Astrocyte (in vitro differentiated cells and primary cell): ENCODE measurements at regions not wholly inside any gene's neighbourhood (a gene's known extent, or its start where the extent isn't known, plus 50 kb on each side); places are given as distances from the start of the nearest gene placed in this dataset.
A peak's percentile ranks its signal among the peaks of the same experiment; 100 is the strongest.

Experiments
- DNase-seq: peaks from one replicate; pipeline ENCODE4 v3.0.0-alpha.2; 2010; ENCODE audit warnings: low read depth
- FAIRE-seq: peaks from 2 replicates; lab custom pipeline; 2011; peaks lifted over from hg19 to GRCh38; lab: Jason Lieb, UNC
- H2AFZ ChIP-seq: 2 replicates; pipeline ENCODE4 v1.6.0; 2012; ENCODE audit warnings: low read depth, low read length, inconsistent platforms
- H3K27ac ChIP-seq: 2 replicates; pipeline ENCODE4 v1.5.1; 2011; ENCODE audit warnings: low read depth, low read length, inconsistent platforms
- H3K27me3 ChIP-seq: 2 replicates; pipeline ENCODE4 v1.6.0; 2011; ENCODE audit warnings: low read length, inconsistent platforms; ENCODE audit not compliant: insufficient read depth
- H3K36me3 ChIP-seq: 2 replicates; pipeline ENCODE4 v1.5.1; 2011; ENCODE audit warnings: low read length, inconsistent platforms; ENCODE audit not compliant: insufficient read depth
- H3K4me1 ChIP-seq: 2 replicates; pipeline ENCODE4 v1.5.1; 2011; ENCODE audit warnings: low read length, inconsistent platforms; ENCODE audit not compliant: insufficient read depth
- H3K4me2 ChIP-seq: 2 replicates; pipeline ENCODE4 v1.6.0; 2012; ENCODE audit warnings: low read length, inconsistent platforms
- H3K4me3 ChIP-seq: 2 replicates; pipeline ENCODE4 v1.5.1; 2011; ENCODE audit warnings: low read depth, mild to moderate bottlenecking, low read length, inconsistent platforms; ENCODE audit not compliant: insufficient read depth
- H3K79me2 ChIP-seq: 2 replicates; pipeline ENCODE4 v1.6.0; 2012; ENCODE audit warnings: mild to moderate bottlenecking, low read length, inconsistent platforms; ENCODE audit not compliant: insufficient read depth
- H3K9ac ChIP-seq: 2 replicates; pipeline ENCODE4 v1.6.0; 2012; ENCODE audit warnings: mild to moderate bottlenecking, low read length, inconsistent platforms
- H3K9me3 ChIP-seq: 2 replicates; pipeline ENCODE4 v1.5.1; 2012; ENCODE audit warnings: low read depth, mild to moderate bottlenecking, low read length, inconsistent platforms; ENCODE audit not compliant: insufficient read depth
- H4K20me1 ChIP-seq: 2 replicates; pipeline ENCODE4 v1.6.0; 2012; ENCODE audit warnings: low read length, inconsistent platforms; ENCODE audit not compliant: insufficient read depth
- H3K27ac Mint-ChIP-seq: one replicate; pipeline ENCODE4 v1.8.0; 2021; ENCODE audit warnings: mild to moderate bottlenecking, mixed read lengths; ENCODE audit not compliant: unreplicated experiment
- H3K27me3 Mint-ChIP-seq: one replicate; pipeline ENCODE4 v1.8.0; 2021; ENCODE audit warnings: low read depth, mixed read lengths; ENCODE audit not compliant: unreplicated experiment
- H3K36me3 Mint-ChIP-seq: one replicate; pipeline ENCODE4 v1.8.0; 2021; ENCODE audit warnings: low read depth, mixed read lengths; ENCODE audit not compliant: unreplicated experiment
- H3K4me1 Mint-ChIP-seq: one replicate; pipeline ENCODE4 v1.8.0; 2021; ENCODE audit warnings: low read depth, mixed read lengths; ENCODE audit not compliant: unreplicated experiment
- H3K4me3 Mint-ChIP-seq: one replicate; pipeline ENCODE4 v1.8.0; 2021; ENCODE audit warnings: mild to moderate bottlenecking, moderate library complexity, mixed read lengths; ENCODE audit not compliant: unreplicated experiment
- H3K9me3 Mint-ChIP-seq: one replicate; pipeline ENCODE4 v1.8.0; 2021; ENCODE audit warnings: mild to moderate bottlenecking, mixed read lengths; ENCODE audit not compliant: unreplicated experiment
- EZH2 ChIP-seq: IDR thresholded peaks from 2 replicates; pipeline ENCODE4 v1.6.1; 2012; ENCODE audit warnings: mild to moderate bottlenecking, low read length, inconsistent platforms; ENCODE audit not compliant: insufficient read depth
- TF ChIP-seq, protein P1 (sequence below): IDR thresholded peaks from 2 replicates; pipeline ENCODE4 v1.5.1; 2011; ENCODE audit warnings: low read depth, mild to moderate bottlenecking, inconsistent platforms, low read length, moderate library complexity; ENCODE audit not compliant: insufficient read depth

DNA sequence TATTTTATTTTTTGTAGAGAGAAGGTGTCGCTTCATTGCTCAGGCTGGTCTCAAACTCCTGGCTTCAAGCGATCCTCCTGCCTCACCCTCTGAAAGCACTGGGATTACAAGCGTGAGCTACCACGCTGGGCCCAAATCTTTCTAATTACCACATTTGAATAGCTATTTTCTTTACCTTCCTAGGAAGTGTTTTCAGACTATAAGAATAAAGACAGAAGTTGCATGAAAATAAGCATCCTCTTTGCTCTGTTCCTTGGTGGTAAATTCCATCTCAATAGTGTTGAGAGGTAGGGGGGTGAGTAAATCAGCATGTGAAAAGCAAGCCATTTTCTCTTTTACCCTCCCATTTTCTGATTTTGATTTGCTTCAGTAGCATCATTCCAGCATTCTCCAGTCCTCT is 122.4 kb downstream of the LARP7 start:
- no peaks in the 10 kb centered on the region for H3K4me1 Mint-ChIP-seq
- Histone ChIP-seq H2AFZ (no peak overlapping the region), H3K36me3 (no peaks in the 10 kb centered on the region), H3K9ac (no peak overlapping the region), H3K27ac (no peak overlapping the region), H4K20me1 (no peaks in the 10 kb centered on the region), H3K4me2 (no peak overlapping the region), H3K79me2 (no peaks in the 10 kb centered on the region), H3K27me3 (no peaks in the 10 kb centered on the region), H3K9me3 (no peaks in the 10 kb centered on the region), H3K4me3 (no peak overlapping the region), H3K4me1 (no peaks in the 10 kb centered on the region)
- no peak for FAIRE-seq
- no peaks in the 10 kb centered on the region for H3K36me3 Mint-ChIP-seq
- H3K27me3 Mint-ChIP-seq = no peaks in the 10 kb centered on the region
- no peak overlapping the region for H3K27ac Mint-ChIP-seq
- no peaks in the 10 kb centered on the region for H3K9me3 Mint-ChIP-seq
- TF ChIP-seq, protein P1, sequence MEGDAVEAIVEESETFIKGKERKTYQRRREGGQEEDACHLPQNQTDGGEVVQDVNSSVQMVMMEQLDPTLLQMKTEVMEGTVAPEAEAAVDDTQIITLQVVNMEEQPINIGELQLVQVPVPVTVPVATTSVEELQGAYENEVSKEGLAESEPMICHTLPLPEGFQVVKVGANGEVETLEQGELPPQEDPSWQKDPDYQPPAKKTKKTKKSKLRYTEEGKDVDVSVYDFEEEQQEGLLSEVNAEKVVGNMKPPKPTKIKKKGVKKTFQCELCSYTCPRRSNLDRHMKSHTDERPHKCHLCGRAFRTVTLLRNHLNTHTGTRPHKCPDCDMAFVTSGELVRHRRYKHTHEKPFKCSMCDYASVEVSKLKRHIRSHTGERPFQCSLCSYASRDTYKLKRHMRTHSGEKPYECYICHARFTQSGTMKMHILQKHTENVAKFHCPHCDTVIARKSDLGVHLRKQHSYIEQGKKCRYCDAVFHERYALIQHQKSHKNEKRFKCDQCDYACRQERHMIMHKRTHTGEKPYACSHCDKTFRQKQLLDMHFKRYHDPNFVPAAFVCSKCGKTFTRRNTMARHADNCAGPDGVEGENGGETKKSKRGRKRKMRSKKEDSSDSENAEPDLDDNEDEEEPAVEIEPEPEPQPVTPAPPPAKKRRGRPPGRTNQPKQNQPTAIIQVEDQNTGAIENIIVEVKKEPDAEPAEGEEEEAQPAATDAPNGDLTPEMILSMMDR = no peak
- TF ChIP-seq EZH2 = no peak
- no peak overlapping the region for H3K4me3 Mint-ChIP-seq
- no peak for DNase-seq

DNA sequence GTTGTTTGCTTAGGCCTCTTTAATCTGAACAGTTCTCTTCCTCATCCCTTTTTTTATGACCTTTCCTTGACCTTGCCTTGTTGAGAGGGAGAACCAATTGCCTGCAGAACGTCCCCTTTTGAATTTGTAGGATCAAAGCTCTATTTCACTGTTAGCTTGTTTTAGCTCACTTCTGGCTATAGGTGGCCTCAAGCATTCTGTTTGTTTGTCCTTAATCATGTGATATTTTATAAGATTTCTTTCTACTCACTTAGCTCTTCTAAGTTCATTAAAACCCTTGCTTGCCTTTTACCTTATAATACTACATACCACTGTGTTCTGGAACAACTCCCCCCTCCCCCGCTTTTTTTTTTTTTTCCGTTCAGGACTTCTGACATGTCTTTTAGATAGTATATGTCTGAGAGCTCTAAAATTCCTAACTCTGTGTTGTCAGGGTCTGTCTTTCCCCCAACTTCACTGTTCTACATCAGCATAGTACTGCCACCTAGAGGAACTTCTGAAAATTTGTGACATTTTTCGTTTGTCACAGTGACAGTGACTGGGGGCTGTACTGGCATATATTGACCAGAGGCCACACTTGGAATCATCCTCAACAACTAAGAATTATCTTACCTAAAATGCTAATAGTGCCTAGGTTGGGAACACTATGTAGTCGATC is 128.5 kb downstream of the LARP7 start:
- H2AFZ ChIP-seq = peak overlapping the region; percentile 7
- H3K36me3 Mint-ChIP-seq = no peaks in the 10 kb centered on the region
- H3K9ac ChIP-seq = no peak overlapping the region
- TF ChIP-seq, protein P1 = peak; percentile 52
- TF ChIP-seq EZH2 = no peak
- H3K4me2 ChIP-seq = no peak overlapping the region
- DNase-seq (no peak), FAIRE-seq (peak; percentile 76)
- no peak overlapping the region for H3K4me3 ChIP-seq
- no peaks in the 10 kb centered on the region for H3K9me3 Mint-ChIP-seq
- no peaks in the 10 kb centered on the region for H3K4me1 ChIP-seq
- no peaks in the 10 kb centered on the region for H3K79me2 ChIP-seq
- H3K27me3 ChIP-seq = no peaks in the 10 kb centered on the region
- H3K4me3 Mint-ChIP-seq = no peak overlapping the region
- H3K27me3 Mint-ChIP-seq = no peaks in the 10 kb centered on the region
- no peaks in the 10 kb centered on the region for H3K4me1 Mint-ChIP-seq
- no peaks in the 10 kb centered on the region for H3K9me3 ChIP-seq
- no peak overlapping the region for H3K27ac Mint-ChIP-seq
- H3K27ac ChIP-seq = no peak overlapping the region
- no peaks in the 10 kb centered on the region for H3K36me3 ChIP-seq
- H4K20me1 ChIP-seq = no peaks in the 10 kb centered on the region

DNA sequence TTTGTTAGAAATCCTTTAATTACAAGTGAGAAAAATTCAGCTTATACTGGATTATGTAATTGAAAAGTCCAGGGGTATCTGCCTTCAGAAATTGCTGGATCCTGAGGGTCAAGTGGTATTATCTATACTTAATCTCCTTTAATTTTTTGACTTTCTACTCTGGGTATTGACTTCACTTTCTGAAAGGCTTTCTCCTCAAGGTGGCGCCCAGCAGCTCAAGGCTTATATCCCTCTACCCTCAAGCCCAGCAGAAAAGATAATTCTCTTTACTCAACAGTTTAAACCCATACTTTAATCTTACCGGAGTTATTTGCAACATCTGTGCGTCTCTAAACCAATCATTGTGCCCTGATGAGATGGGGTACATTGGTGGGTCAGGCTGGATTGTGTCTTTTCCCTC is 129.5 kb downstream of the LARP7 start:
- no peak overlapping the region for H3K4me3 Mint-ChIP-seq
- no peaks in the 10 kb centered on the region for H3K9me3 Mint-ChIP-seq
- H3K9ac ChIP-seq = no peak overlapping the region
- FAIRE-seq (no peak), DNase-seq (no peak)
- no peak overlapping the region for H2AFZ ChIP-seq
- no peak overlapping the region for H3K4me2 ChIP-seq
- no peaks in the 10 kb centered on the region for H3K36me3 Mint-ChIP-seq
- no peaks in the 10 kb centered on the region for H3K27me3 ChIP-seq
- H3K79me2 ChIP-seq = no peaks in the 10 kb centered on the region
- no peaks in the 10 kb centered on the region for H3K4me1 Mint-ChIP-seq
- no peaks in the 10 kb centered on the region for H4K20me1 ChIP-seq
- H3K27me3 Mint-ChIP-seq = no peaks in the 10 kb centered on the region
- no peak overlapping the region for H3K27ac ChIP-seq
- no peak overlapping the region for H3K27ac Mint-ChIP-seq
- TF ChIP-seq EZH2 = no peak
- TF ChIP-seq, protein P1 = peak; percentile 39
- H3K36me3 ChIP-seq = no peaks in the 10 kb centered on the region
- no peak overlapping the region for H3K4me3 ChIP-seq
- H3K9me3 ChIP-seq = no peaks in the 10 kb centered on the region
- no peaks in the 10 kb centered on the region for H3K4me1 ChIP-seq
